ENCODE measurements at regions not wholly inside any gene's neighbourhood (a gene's known extent, or its start where the extent isn't known, plus 50 kb on each side); places are given as distances from the start of the nearest gene placed in this dataset.

- DNase-seq (no peak), ATAC-seq (ENCODE audit: low read depth) (no peak)
- H3K4me3 Mint-ChIP-seq, result no peak overlapping the region
- H3K27me3 Mint-ChIP-seq, result no peaks in the 10 kb centered on the region
- no peak overlapping the region for H3K9ac ChIP-seq (ENCODE audit: low read length)
- ChIA-PET POLR2A (no interaction called here), CTCF (no interaction called here)
- H3K79me2 ChIP-seq (ENCODE audit: control insufficient read depth, insufficient read depth, low read length), result no peaks in the 10 kb centered on the region
- H3K9me3 Mint-ChIP-seq (ENCODE audit: insufficient read depth), result no peaks in the 10 kb centered on the region
- no peaks in the 10 kb centered on the region for H3K9me3 ChIP-seq (ENCODE audit: control extremely low read depth in 1 of 3, control insufficient read depth in 2 of 3, insufficient read depth in 1 of 3, low read length in 2 of 3)
- H3K27ac Mint-ChIP-seq, result no peak overlapping the region
- H4K20me1 ChIP-seq (ENCODE audit: control insufficient read depth, insufficient read depth, low read length, poor library complexity, severe bottlenecking), result no peaks in the 10 kb centered on the region
- intact Hi-C loops (cut with micrococcal nuclease), result no loop called here
- H3K4me1 Mint-ChIP-seq, result no peaks in the 10 kb centered on the region
- no peaks in the 10 kb centered on the region for H3K36me3 ChIP-seq (replicated peaks in 1 of 2; ENCODE audit: control extremely low read depth in 1 of 2, control insufficient read depth in 1 of 2, extremely low read depth in 1 of 2, insufficient read depth in 2 of 2, low read length in 1 of 2)
- H3K27ac ChIP-seq (ENCODE audit: low read length in 2 of 2), result no peak overlapping the region
- no peak overlapping the region for H2AFZ ChIP-seq (ENCODE audit: insufficient read depth, low read depth, low read length, poor library complexity, severe bottlenecking)
- H3K4me1 ChIP-seq (ENCODE audit: control insufficient read depth in 2 of 2, insufficient read depth in 2 of 2, low read length in 2 of 2), result no peaks in the 10 kb centered on the region
- WGBS (ENCODE audit: insufficient coverage), result no CpG with 5 or more reads among the region's 2 CpGs
- no peak overlapping the region for H3K4me2 ChIP-seq (replicated peaks; ENCODE audit: low read depth, low read length, poor library complexity, severe bottlenecking)
- no peak for TF ChIP-seq EZH2 (IDR thresholded peaks at IDR 0.05; ENCODE audit: borderline replicate concordance, insufficient read depth, low read depth, low read length, poor library complexity, severe bottlenecking)
- TF ChIP-seq CTCF (IDR thresholded peaks at IDR 0.05), result no peak
- no peak overlapping the region for H3K4me3 ChIP-seq (ENCODE audit: control extremely low read depth in 1 of 5, extremely low read depth in 1 of 5, insufficient read depth in 1 of 5, low read depth in 2 of 5, low read length in 4 of 5)
- H3K27me3 ChIP-seq (replicated peaks in 1 of 4; ENCODE audit: control extremely low read depth in 1 of 4, control insufficient read depth in 3 of 4, insufficient read depth in 4 of 4, low read length in 3 of 4), result no peaks in the 10 kb centered on the region
These were observed 669.8 kb downstream of the IQCM start for GRCh38 chr4:149145803-149146202.

GRCh38 chr4:149144060-149144459 is 671.6 kb downstream of the IQCM start:
- no peaks in the 10 kb centered on the region for H3K79me2 ChIP-seq (ENCODE audit: control insufficient read depth, insufficient read depth, low read length)
- H4K20me1 ChIP-seq (ENCODE audit: control insufficient read depth, insufficient read depth, low read length, poor library complexity, severe bottlenecking), result no peaks in the 10 kb centered on the region
- H3K27ac ChIP-seq (ENCODE audit: low read length in 2 of 2), result no peak overlapping the region
- H3K36me3 ChIP-seq (replicated peaks in 1 of 2; ENCODE audit: control extremely low read depth in 1 of 2, control insufficient read depth in 1 of 2, extremely low read depth in 1 of 2, insufficient read depth in 2 of 2, low read length in 1 of 2), result no peaks in the 10 kb centered on the region
- no peak overlapping the region for H3K4me3 Mint-ChIP-seq
- TF ChIP-seq CTCF (IDR thresholded peaks at IDR 0.05) (peak; percentile 51), EZH2 (IDR thresholded peaks at IDR 0.05; ENCODE audit: borderline replicate concordance, insufficient read depth, low read depth, low read length, poor library complexity, severe bottlenecking) (no peak)
- ATAC-seq (ENCODE audit: low read depth), result no peak
- intact Hi-C loops (cut with micrococcal nuclease), result no loop called here
- no peaks in the 10 kb centered on the region for H3K27me3 Mint-ChIP-seq
- no peak overlapping the region for H3K4me3 ChIP-seq (ENCODE audit: control extremely low read depth in 1 of 5, extremely low read depth in 1 of 5, insufficient read depth in 1 of 5, low read depth in 2 of 5, low read length in 4 of 5)
- no peak overlapping the region for H2AFZ ChIP-seq (ENCODE audit: insufficient read depth, low read depth, low read length, poor library complexity, severe bottlenecking)
- H3K4me1 ChIP-seq (ENCODE audit: control insufficient read depth in 2 of 2, insufficient read depth in 2 of 2, low read length in 2 of 2), result no peaks in the 10 kb centered on the region
- no peak overlapping the region for H3K9ac ChIP-seq (ENCODE audit: low read length)
- H3K4me2 ChIP-seq (replicated peaks; ENCODE audit: low read depth, low read length, poor library complexity, severe bottlenecking), result no peak overlapping the region
- H3K4me1 Mint-ChIP-seq, result no peaks in the 10 kb centered on the region
- H3K27me3 ChIP-seq (replicated peaks in 1 of 4; ENCODE audit: control extremely low read depth in 1 of 4, control insufficient read depth in 3 of 4, insufficient read depth in 4 of 4, low read length in 3 of 4), result no peaks in the 10 kb centered on the region
- no peaks in the 10 kb centered on the region for H3K9me3 ChIP-seq (ENCODE audit: control extremely low read depth in 1 of 3, control insufficient read depth in 2 of 3, insufficient read depth in 1 of 3, low read length in 2 of 3)
- H3K27ac Mint-ChIP-seq, result no peak overlapping the region
- no peaks in the 10 kb centered on the region for H3K9me3 Mint-ChIP-seq (ENCODE audit: insufficient read depth)
- DNase-seq, result no peak
- WGBS (ENCODE audit: insufficient coverage), result 73% methylated on average over 1 of the region's 1 CpG
- CTCF ChIA-PET, result no interaction called here
- POLR2A ChIA-PET, result no interaction called here

Data from B cell (primary cell).